Stimulated activated naive CD8-positive, alpha-beta T cell treated with anti-CD3 and anti-CD28 coated beads, Interleukin-15, amount 100 ng/mL, for 72 hours (primary cell): ENCODE measurements at regions not wholly inside any gene's neighbourhood (a gene's known extent, or its start where the extent isn't known, plus 50 kb on each side); places are given as distances from the start of the nearest gene placed in this dataset.

Experiments used
- ATAC-seq: fragments of 150-1000 bp; cut with Tn5 transposase; 2 replicates; pipeline ENCODE4 v1.10.0; 2021; ENCODE audit warnings: mild to moderate bottlenecking, moderate library complexity
- DNase-seq, 2 donors: peaks; one replicate each; pipeline ENCODE4 v3.0.0; 2021 to 2022
- H3K27ac Mint-ChIP-seq, 2 donors: one replicate each; pipeline ENCODE4 v1.8.0; 2022; ENCODE audit warnings: mild to moderate bottlenecking in 2 of 2, mixed read lengths in 2 of 2, moderate library complexity in 2 of 2
- H3K27me3 Mint-ChIP-seq: one replicate; pipeline ENCODE4 v1.8.0; 2022; ENCODE audit warnings: mixed read lengths
- H3K4me1 Mint-ChIP-seq: one replicate; pipeline ENCODE4 v1.8.0; 2022; ENCODE audit warnings: mild to moderate bottlenecking, mixed read lengths
- H3K4me3 Mint-ChIP-seq, 2 donors: one replicate each; pipeline ENCODE4 v1.8.0; 2022; ENCODE audit warnings: mild to moderate bottlenecking in 2 of 2, mixed read lengths in 2 of 2, moderate library complexity in 1 of 2
- H3K9me3 Mint-ChIP-seq, 2 donors: one replicate each; pipeline ENCODE4 v1.8.0; 2022; ENCODE audit warnings: mixed read lengths in 2 of 2

- ATAC-seq (no peak), DNase-seq (no peak)
- no peaks in the 10 kb centered on the region for H3K4me1 Mint-ChIP-seq
- H3K27me3 Mint-ChIP-seq = peaks cover 11% of the 10 kb centered on the region
- H3K27ac Mint-ChIP-seq = no peak overlapping the region
- no peak overlapping the region for H3K4me3 Mint-ChIP-seq
- peaks cover 0 to 11% of the 10 kb centered on the region in 2 donors for H3K9me3 Mint-ChIP-seq
Measured at GRCh38 chr16:80046261-80046660, 445.7 kb upstream of the MAF start.

GRCh38 chr16:80045861-80046260 is 445.3 kb upstream of the MAF start:
- DNase-seq (no peak), ATAC-seq (no peak)
- Mint-ChIP-seq H3K27me3 (peaks cover 14% of the 10 kb centered on the region), H3K9me3 (peaks cover 0 to 11% of the 10 kb centered on the region in 2 donors), H3K27ac (no peak overlapping the region), H3K4me3 (no peak overlapping the region), H3K4me1 (no peaks in the 10 kb centered on the region)

- Mint-ChIP-seq H3K27me3 (peaks cover 19% of the 10 kb centered on the region), H3K27ac (peak overlapping the region in 1 of 2 donors; percentile 40), H3K4me1 (no peaks in the 10 kb centered on the region), H3K4me3 (no peak overlapping the region), H3K9me3 (peaks cover 0 to 4% of the 10 kb centered on the region in 2 donors)
- DNase-seq = no peak
- ATAC-seq = no peak
Measured at GRCh38 chr16:80041410-80041809, 440.9 kb upstream of the MAF start.

GRCh38 chr16:80040814-80041213 is 440.3 kb upstream of the MAF start:
- H3K27ac Mint-ChIP-seq = no peak overlapping the region
- peaks cover 0 to 9% of the 10 kb centered on the region in 2 donors for H3K9me3 Mint-ChIP-seq
- H3K27me3 Mint-ChIP-seq = peaks cover 19% of the 10 kb centered on the region
- DNase-seq (no peak), ATAC-seq (no peak)
- no peak overlapping the region for H3K4me3 Mint-ChIP-seq
- no peaks in the 10 kb centered on the region for H3K4me1 Mint-ChIP-seq

- no peak overlapping the region for H3K27ac Mint-ChIP-seq
- no peaks in the 10 kb centered on the region for H3K4me1 Mint-ChIP-seq
- H3K9me3 Mint-ChIP-seq = peaks cover 0 to 9% of the 10 kb centered on the region in 2 donors
- ATAC-seq (no peak), DNase-seq (no peak)
- peaks cover 19% of the 10 kb centered on the region for H3K27me3 Mint-ChIP-seq
- H3K4me3 Mint-ChIP-seq = no peak overlapping the region
Measured at GRCh38 chr16:80040413-80040812, 439.9 kb upstream of the MAF start.

- DNase-seq = no peak
- no peak for ATAC-seq
- peaks cover 19% of the 10 kb centered on the region for H3K27me3 Mint-ChIP-seq
- H3K4me1 Mint-ChIP-seq = no peaks in the 10 kb centered on the region
- no peak overlapping the region for H3K27ac Mint-ChIP-seq
- H3K9me3 Mint-ChIP-seq = peaks cover 0 to 9% of the 10 kb centered on the region in 2 donors
- no peak overlapping the region for H3K4me3 Mint-ChIP-seq
Measured at GRCh38 chr16:80039777-80040176, 439.2 kb upstream of the MAF start.

- H3K27me3 Mint-ChIP-seq = peaks cover 13% of the 10 kb centered on the region
- peaks cover 6 to 10% of the 10 kb centered on the region in 2 donors for H3K9me3 Mint-ChIP-seq
- H3K4me1 Mint-ChIP-seq = no peaks in the 10 kb centered on the region
- H3K27ac Mint-ChIP-seq = no peak overlapping the region
- ATAC-seq (no peak), DNase-seq (no peak)
- no peak overlapping the region for H3K4me3 Mint-ChIP-seq
Measured at GRCh38 chr16:80038566-80038965, 438.0 kb upstream of the MAF start.

- no peak for ATAC-seq
- peaks cover 15% of the 10 kb centered on the region in 2 donors for H3K9me3 Mint-ChIP-seq
- no peak overlapping the region for H3K27ac Mint-ChIP-seq
- no peak overlapping the region for H3K4me3 Mint-ChIP-seq
- no peak for DNase-seq
- no peaks in the 10 kb centered on the region for H3K4me1 Mint-ChIP-seq
- H3K27me3 Mint-ChIP-seq = no peaks in the 10 kb centered on the region
Measured at GRCh38 chr16:80034948-80035663, 434.6 kb upstream of the MAF start.

- Mint-ChIP-seq H3K27me3 (no peaks in the 10 kb centered on the region), H3K9me3 (peaks cover 15% of the 10 kb centered on the region in 2 donors), H3K4me3 (no peak overlapping the region), H3K27ac (no peak overlapping the region), H3K4me1 (no peaks in the 10 kb centered on the region)
- no peak for DNase-seq
- ATAC-seq = no peak
Measured at GRCh38 chr16:80034469-80034826, 433.9 kb upstream of the MAF start.

- H3K27ac Mint-ChIP-seq = no peak overlapping the region
- H3K9me3 Mint-ChIP-seq = peaks cover 15% of the 10 kb centered on the region in 2 donors
- no peaks in the 10 kb centered on the region for H3K4me1 Mint-ChIP-seq
- peaks cover under 1% of the 10 kb centered on the region for H3K27me3 Mint-ChIP-seq
- DNase-seq (no peak), ATAC-seq (no peak)
- H3K4me3 Mint-ChIP-seq = no peak overlapping the region
Measured at GRCh38 chr16:80033783-80034468, 433.4 kb upstream of the MAF start.

- no peak for ATAC-seq
- no peak for DNase-seq
- Mint-ChIP-seq H3K27ac (no peak overlapping the region), H3K27me3 (peaks cover 8% of the 10 kb centered on the region), H3K4me3 (no peak overlapping the region), H3K4me1 (peaks cover 12% of the 10 kb centered on the region), H3K9me3 (peaks cover 5 to 15% of the 10 kb centered on the region in 2 donors)
Measured at GRCh38 chr16:80029761-80030481, 429.4 kb upstream of the MAF start.

- peaks cover 8% of the 10 kb centered on the region for H3K27me3 Mint-ChIP-seq
- no peak for DNase-seq
- ATAC-seq = no peak
- H3K27ac Mint-ChIP-seq = no peak overlapping the region
- peaks cover 5 to 15% of the 10 kb centered on the region in 2 donors for H3K9me3 Mint-ChIP-seq
- peaks cover 12% of the 10 kb centered on the region for H3K4me1 Mint-ChIP-seq
- no peak overlapping the region for H3K4me3 Mint-ChIP-seq
Measured at GRCh38 chr16:80029381-80029630, 428.8 kb upstream of the MAF start.

- H3K27ac Mint-ChIP-seq = no peak overlapping the region
- DNase-seq (no peak), ATAC-seq (no peak)
- H3K4me3 Mint-ChIP-seq = no peak overlapping the region
- peaks cover 5 to 11% of the 10 kb centered on the region in 2 donors for H3K9me3 Mint-ChIP-seq
- peaks cover 8% of the 10 kb centered on the region for H3K27me3 Mint-ChIP-seq
- peaks cover 12% of the 10 kb centered on the region for H3K4me1 Mint-ChIP-seq
Measured at GRCh38 chr16:80028581-80029380, 428.2 kb upstream of the MAF start.

- ATAC-seq (peak; percentile 95), DNase-seq (peak; percentile 35 to 73)
- peaks cover 8% of the 10 kb centered on the region for H3K27me3 Mint-ChIP-seq
- H3K4me1 Mint-ChIP-seq = peaks cover 12% of the 10 kb centered on the region
- peak overlapping the region; percentile 61 to 66 for H3K4me3 Mint-ChIP-seq
- peak overlapping the region; percentile 75 to 86 for H3K27ac Mint-ChIP-seq
- no peaks in the 10 kb centered on the region for H3K9me3 Mint-ChIP-seq
Measured at GRCh38 chr16:80027007-80027965, 426.7 kb upstream of the MAF start.

- ATAC-seq = no peak
- Mint-ChIP-seq H3K4me1 (peaks cover 12% of the 10 kb centered on the region), H3K9me3 (no peaks in the 10 kb centered on the region), H3K27ac (no peak overlapping the region), H3K4me3 (no peak overlapping the region), H3K27me3 (peaks cover 8% of the 10 kb centered on the region)
- DNase-seq = no peak
Measured at GRCh38 chr16:80025236-80025635, 424.7 kb upstream of the MAF start.
